GM21529 (cell line): ENCODE measurements at regions not wholly inside any gene's neighbourhood (a gene's known extent, or its start where the extent isn't known, plus 50 kb on each side); places are given as distances from the start of the nearest gene placed in this dataset.

Source experiments
- ATAC-seq: cut with Tn5 transposase; IDR thresholded peaks from one replicate; pipeline ENCODE4 v1.9.1; 2021; ENCODE audit not compliant: unreplicated experiment

GRCh38 chr14:84001023-84001422 is 1528.9 kb upstream of the FLRT2 start:
- ATAC-seq, result no peak

- ATAC-seq, result no peak
Measured at GRCh38 chr14:84003346-84003745, 1526.6 kb upstream of the FLRT2 start.

GRCh38 chr14:84006643-84007155 is 1523.2 kb upstream of the FLRT2 start:
- no peak for ATAC-seq

GRCh38 chr14:84013424-84013823 is 1516.5 kb upstream of the FLRT2 start:
- no peak for ATAC-seq

- no peak for ATAC-seq
Measured at GRCh38 chr14:84017495-84017894, 1512.4 kb upstream of the FLRT2 start.

DNA sequence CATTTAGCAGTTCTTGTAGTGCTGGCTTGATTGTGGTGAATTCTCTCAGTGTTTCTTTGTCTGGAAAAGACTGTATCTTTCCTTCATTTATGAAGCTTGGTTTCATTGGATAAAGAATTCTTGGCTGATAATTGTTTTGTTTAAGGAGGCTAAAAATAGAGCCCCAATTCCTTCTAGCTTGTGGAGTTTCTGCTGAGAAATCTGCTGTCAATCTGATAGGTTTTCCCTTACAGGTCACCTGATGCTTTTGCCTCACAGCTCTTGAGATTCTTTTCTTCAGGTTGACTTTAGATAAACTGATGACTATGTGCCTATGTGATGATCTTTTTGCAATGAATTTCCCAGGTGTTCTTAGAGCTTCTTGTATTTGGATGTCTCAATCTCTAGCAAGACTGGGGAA is 1508.5 kb upstream of the FLRT2 start:
- no peak for ATAC-seq

DNA sequence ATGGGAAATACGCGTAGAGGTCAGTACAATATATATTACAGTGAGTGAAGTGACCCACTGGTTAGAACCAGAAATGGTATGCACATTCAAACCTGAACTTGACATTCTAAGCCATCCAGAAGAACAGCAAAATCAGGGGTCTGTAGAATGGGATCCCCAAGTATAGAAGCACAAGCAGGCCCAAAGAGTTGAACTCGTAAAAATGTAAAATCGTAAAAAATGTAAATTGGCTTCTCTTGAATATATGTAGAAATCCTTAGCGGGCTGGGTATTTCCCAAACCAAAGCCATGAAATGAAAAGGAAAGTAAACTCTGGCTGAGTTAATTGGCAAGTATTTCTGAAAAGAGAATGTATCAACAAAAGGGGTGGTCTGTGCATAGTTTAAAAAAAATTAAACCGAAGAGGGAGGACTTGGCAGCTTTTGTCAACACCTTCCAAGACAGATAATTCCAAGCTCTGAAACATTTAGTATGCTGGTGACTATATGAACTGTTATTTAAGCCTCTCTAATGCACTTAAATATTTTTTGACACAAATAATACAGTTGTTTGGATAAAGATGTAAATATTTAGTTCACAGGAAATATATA is 1505.6 kb upstream of the FLRT2 start:
- ATAC-seq, result no peak

- ATAC-seq, result no peak
Measured at GRCh38 chr14:84025106-84026012, 1504.6 kb upstream of the FLRT2 start.

DNA sequence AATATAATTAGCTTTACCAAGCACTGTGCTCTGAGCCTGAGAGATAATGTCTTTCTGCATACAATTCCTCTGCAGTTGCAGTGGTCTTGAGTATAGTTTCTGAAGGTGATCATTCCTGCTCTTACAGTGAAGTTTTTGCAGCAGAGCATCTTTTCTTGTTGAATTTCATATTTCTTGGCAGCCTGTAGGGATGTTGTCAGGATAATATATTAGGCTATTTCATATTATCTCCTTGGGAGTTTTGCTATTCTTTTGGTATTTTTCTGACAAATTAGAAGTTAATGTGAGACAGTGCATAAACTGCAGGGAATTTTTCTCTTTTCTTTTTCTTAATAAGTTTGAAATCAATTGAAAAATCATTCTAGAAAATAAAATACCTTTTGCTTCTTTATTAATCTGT is 1502.6 kb upstream of the FLRT2 start:
- no peak for ATAC-seq

GRCh38 chr14:84028080-84028604 is 1501.8 kb upstream of the FLRT2 start:
- no peak for ATAC-seq

GRCh38 chr14:84029246-84029645 is 1500.7 kb upstream of the FLRT2 start:
- ATAC-seq, result no peak

DNA sequence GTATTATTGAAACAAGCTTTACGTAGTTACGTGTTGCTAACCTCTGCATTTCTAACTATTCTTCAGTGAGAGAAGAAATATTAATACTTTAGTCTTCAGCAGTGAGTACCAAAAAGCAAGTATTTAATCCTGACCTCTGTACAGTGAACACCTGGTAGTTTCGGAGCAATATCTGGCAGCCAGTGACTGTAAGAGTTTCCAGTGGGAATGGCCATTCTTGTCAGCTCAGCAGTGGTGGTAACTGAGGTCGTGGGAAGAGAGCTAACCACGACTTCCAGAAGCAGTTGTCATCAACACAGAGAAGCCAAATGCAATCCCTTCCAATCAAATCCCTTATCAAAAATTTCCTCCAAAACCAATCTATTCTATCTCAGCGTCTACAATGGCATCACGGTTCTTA is 1500.2 kb upstream of the FLRT2 start:
- no peak for ATAC-seq

DNA sequence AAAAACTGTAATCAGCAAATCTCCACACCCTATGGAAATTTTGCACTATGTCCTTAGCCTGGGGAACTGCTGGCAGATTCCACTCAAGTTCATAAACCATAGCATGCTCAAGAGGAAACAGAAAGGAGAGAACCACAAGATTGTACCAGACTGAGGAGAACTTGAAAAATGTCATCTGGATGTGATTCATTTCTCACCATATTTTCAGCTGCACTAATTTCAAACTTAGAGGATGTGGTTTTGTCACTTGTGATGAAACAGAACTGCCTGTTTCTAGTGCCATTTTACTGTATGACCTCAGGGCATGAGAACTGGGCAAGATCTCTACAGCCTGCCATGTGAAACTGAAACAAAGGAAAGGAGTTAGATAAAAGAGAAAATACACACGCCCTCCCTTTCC is 1493.1 kb upstream of the FLRT2 start:
- no peak for ATAC-seq

DNA sequence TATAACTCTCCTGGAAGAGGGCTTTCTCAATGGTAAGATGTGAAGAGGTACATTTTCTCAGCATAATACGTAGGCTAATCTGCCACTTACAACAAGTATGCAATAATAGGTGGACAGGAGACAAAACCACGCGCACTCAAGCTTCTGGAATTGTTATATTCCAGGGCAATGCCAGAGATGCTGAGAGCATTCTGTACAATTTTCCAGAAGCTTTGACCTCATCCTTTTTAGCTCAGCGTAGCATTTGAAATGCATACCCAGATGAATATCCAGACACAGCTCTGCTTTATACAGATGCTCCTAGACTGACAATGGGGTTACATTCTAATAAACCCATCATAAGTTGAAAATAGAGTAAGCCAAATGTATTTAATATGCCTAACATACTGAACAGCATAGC is 1492.4 kb upstream of the FLRT2 start:
- no peak for ATAC-seq

- no peak for ATAC-seq
Measured at GRCh38 chr14:84040101-84040500, 1489.8 kb upstream of the FLRT2 start.

GRCh38 chr14:84041421-84041820 is 1488.5 kb upstream of the FLRT2 start:
- no peak for ATAC-seq

DNA sequence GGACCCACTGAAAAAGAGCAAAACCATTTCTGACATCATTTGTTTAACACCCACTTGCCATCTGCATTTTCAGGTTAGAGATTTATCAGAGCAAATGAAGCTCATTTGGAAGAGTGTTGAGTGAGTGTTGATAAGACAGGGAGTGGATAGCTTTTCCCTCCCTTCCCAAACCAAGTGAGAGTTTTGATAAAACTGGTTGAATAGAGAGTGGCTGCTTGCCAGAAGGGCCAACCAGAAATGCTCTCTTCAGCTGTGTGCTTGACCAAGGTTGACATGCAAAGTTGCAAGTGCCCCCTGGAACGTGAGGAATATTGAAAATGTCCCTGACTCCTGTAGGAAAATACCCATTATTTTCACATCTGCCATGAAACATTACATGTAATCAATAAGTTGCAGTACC is 1487.0 kb upstream of the FLRT2 start:
- ATAC-seq, result no peak

DNA sequence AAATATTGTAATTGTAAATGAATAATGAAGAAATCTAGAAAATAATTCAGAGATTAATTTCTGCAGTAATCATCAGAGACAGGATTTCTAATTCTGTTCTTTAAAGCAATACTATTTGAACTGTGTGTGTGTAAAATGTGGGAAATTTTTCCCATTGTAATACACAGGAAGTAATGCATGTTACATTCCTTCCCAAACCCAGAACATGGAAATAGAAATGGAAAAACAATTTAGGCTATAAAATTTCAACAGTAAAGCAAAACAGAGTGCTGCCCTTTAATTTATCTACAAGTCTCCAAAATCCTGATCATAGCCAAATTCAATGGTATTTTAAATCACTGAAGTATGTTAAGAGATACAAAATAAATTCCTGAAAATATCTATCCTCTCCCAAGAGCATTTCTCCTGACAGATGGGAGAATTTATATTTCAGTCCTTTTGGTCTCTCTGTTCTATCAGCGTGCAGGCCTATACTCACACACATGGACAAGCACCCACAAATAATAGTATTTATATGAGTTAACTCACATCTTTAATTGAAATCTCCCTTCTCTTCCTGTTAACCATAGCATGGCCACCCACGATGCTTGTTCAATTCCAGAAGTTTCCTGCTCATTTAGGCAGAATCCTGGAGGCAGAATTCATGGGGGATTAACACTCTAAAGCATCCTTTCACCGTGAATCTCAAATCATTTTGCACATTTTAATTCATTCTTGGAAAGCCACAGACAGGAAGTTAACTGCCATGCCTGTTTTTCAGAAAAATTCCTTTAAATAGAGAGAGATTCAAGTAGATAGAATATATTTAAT is 1465.4 kb upstream of the FLRT2 start:
- ATAC-seq, result no peak

DNA sequence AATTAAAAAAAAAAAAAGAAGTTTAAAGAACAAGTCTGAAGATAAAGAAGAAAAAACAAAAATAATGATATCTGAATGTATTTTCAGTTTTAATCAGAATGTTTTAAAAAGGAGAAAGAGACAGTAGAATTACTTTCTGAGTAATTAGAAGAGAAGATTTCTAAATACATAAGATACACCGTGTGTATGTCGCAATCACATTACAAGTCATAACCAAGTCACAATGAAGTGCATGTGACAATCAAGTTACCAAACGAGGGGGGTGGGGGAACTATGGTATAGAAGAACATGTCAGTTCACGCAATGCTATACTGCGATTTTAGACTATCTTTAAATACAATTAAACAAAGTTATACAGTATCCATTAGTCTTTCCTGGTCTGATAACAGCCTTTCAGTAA is 1464.1 kb upstream of the FLRT2 start:
- ATAC-seq, result no peak

GRCh38 chr14:84068288-84068687 is 1461.7 kb upstream of the FLRT2 start:
- ATAC-seq, result no peak

- no peak for ATAC-seq
Measured at GRCh38 chr14:84071061-84071460, 1458.9 kb upstream of the FLRT2 start.
